ENCODE measurements at regions not wholly inside any gene's neighbourhood (a gene's known extent, or its start where the extent isn't known, plus 50 kb on each side); places are given as distances from the start of the nearest gene placed in this dataset.

- no peak for TF ChIP-seq POLR2A (IDR thresholded peaks at IDR 0.05; ENCODE audit: extremely low read depth, insufficient read length)
- no peak for TF ChIP-seq CTCF (IDR thresholded peaks at IDR 0.05; ENCODE audit: low read depth, low read length)
- TF ChIP-seq MAX (IDR thresholded peaks at IDR 0.05; ENCODE audit: low read depth, low read length) = no peak
- no peak for TF ChIP-seq MYC (IDR thresholded peaks at IDR 0.05; ENCODE audit: low read depth, low read length)
These were observed 84.6 kb upstream of the GYPC start for GRCh38 chr2:126571403-126571802.

Data from NB4 (cell line).